CD4-positive, alpha-beta T cell treated with Interferon alpha-2 for 1 hour (primary cell): ENCODE measurements at regions not wholly inside any gene's neighbourhood (a gene's known extent, or its start where the extent isn't known, plus 50 kb on each side); places are given as distances from the start of the nearest gene placed in this dataset.

ENCODE experiments used
- DNase-seq, 2 donors: peaks; one replicate each; pipeline ENCODE4 v3.0.0-alpha.2; 2020 to 2022

- DNase-seq: no peak
Measured at GRCh38 chr9:23326597-23326996, 499.4 kb downstream of the ELAVL2 start.

GRCh38 chr9:23341346-23341745 is 484.7 kb downstream of the ELAVL2 start:
- no peak for DNase-seq

- DNase-seq: no peak
Measured at GRCh38 chr9:23342291-23342690, 483.7 kb downstream of the ELAVL2 start.

GRCh38 chr9:23343226-23343625 is 482.8 kb downstream of the ELAVL2 start:
- DNase-seq: no peak

- no peak for DNase-seq
Measured at GRCh38 chr9:23361096-23361495, 464.9 kb downstream of the ELAVL2 start.

- DNase-seq: no peak
Measured at GRCh38 chr9:23372703-23373102, 453.3 kb downstream of the ELAVL2 start.

- DNase-seq: no peak
Measured at GRCh38 chr9:23375511-23375910, 450.5 kb downstream of the ELAVL2 start.

- DNase-seq: no peak
Measured at GRCh38 chr9:23379842-23380241, 446.2 kb downstream of the ELAVL2 start.

GRCh38 chr9:23380821-23381220 is 445.2 kb downstream of the ELAVL2 start:
- DNase-seq: no peak

- no peak for DNase-seq
Measured at GRCh38 chr9:23382418-23382817, 443.6 kb downstream of the ELAVL2 start.

- no peak for DNase-seq
Measured at GRCh38 chr9:23394189-23394588, 431.9 kb downstream of the ELAVL2 start.

GRCh38 chr9:23408874-23409273 is 417.2 kb downstream of the ELAVL2 start:
- no peak for DNase-seq

- DNase-seq: no peak
Measured at GRCh38 chr9:23412046-23412445, 414.0 kb downstream of the ELAVL2 start.

- DNase-seq: no peak
Measured at GRCh38 chr9:23412458-23412857, 413.6 kb downstream of the ELAVL2 start.

- DNase-seq: no peak
Measured at GRCh38 chr9:23413541-23413940, 412.5 kb downstream of the ELAVL2 start.

- DNase-seq: no peak
Measured at GRCh38 chr9:23423999-23424398, 402.0 kb downstream of the ELAVL2 start.

GRCh38 chr9:23426144-23426543 is 399.9 kb downstream of the ELAVL2 start:
- DNase-seq: no peak

GRCh38 chr9:23431459-23431858 is 394.6 kb downstream of the ELAVL2 start:
- no peak for DNase-seq

- DNase-seq: no peak
Measured at GRCh38 chr9:23434654-23435053, 391.4 kb downstream of the ELAVL2 start.

- DNase-seq: no peak
Measured at GRCh38 chr9:23438299-23438907, 387.6 kb downstream of the ELAVL2 start.

GRCh38 chr9:23441275-23441674 is 384.8 kb downstream of the ELAVL2 start:
- no peak for DNase-seq

GRCh38 chr9:23444658-23445057 is 381.4 kb downstream of the ELAVL2 start:
- DNase-seq: no peak

- DNase-seq: no peak
Measured at GRCh38 chr9:23447166-23447565, 378.9 kb downstream of the ELAVL2 start.

GRCh38 chr9:23447944-23448343 is 378.1 kb downstream of the ELAVL2 start:
- DNase-seq: no peak

- no peak for DNase-seq
Measured at GRCh38 chr9:23451802-23452418, 374.1 kb downstream of the ELAVL2 start.
